ENCODE measurements at regions not wholly inside any gene's neighbourhood (a gene's known extent, or its start where the extent isn't known, plus 50 kb on each side); places are given as distances from the start of the nearest gene placed in this dataset.

GRCh38 chr7:130843703-130844102 lies 109.7 kb upstream of the KLF14 start:
- TF ChIP-seq TAF1 (IDR thresholded peaks at IDR 0.05; ENCODE audit: borderline replicate concordance, low read depth, low read length) (no peak), POLR2AphosphoS5 (IDR thresholded peaks at IDR 0.05; ENCODE audit: low read depth, low read length) (no peak)

Measured in GM12892 (cell line).